ENCODE measurements at regions not wholly inside any gene's neighbourhood (a gene's known extent, or its start where the extent isn't known, plus 50 kb on each side); places are given as distances from the start of the nearest gene placed in this dataset.

- TF ChIP-seq CTCF (IDR thresholded peaks at IDR 0.05; ENCODE audit: insufficient read depth, low read length, missing control alignments): no peak
- H3K4me3 ChIP-seq (ENCODE audit: low read depth, low read length): no peak overlapping the region
- CTCF ChIA-PET: no interaction called here
- POLR2A ChIA-PET: no interaction called here
- no peak for DNase-seq (ENCODE audit: low read depth, low spot score)
These were observed 398.6 kb downstream of the GPAM start for GRCh38 chr10:111784946-111785465.

- CTCF ChIA-PET: no interaction called here
- no peak for DNase-seq (ENCODE audit: low read depth, low spot score)
- POLR2A ChIA-PET: no interaction called here
- H3K4me3 ChIP-seq (ENCODE audit: low read depth, low read length): no peak overlapping the region
- no peak for TF ChIP-seq CTCF (IDR thresholded peaks at IDR 0.05; ENCODE audit: insufficient read depth, low read length, missing control alignments)
These were observed 397.6 kb downstream of the GPAM start for GRCh38 chr10:111785921-111786320.

- TF ChIP-seq CTCF (IDR thresholded peaks at IDR 0.05; ENCODE audit: insufficient read depth, low read length, missing control alignments): no peak
- no peak for DNase-seq (ENCODE audit: low read depth, low spot score)
- ChIA-PET POLR2A (no interaction called here), CTCF (no interaction called here)
- H3K4me3 ChIP-seq (ENCODE audit: low read depth, low read length): no peak overlapping the region
These were observed 393.7 kb downstream of the GPAM start for GRCh38 chr10:111789821-111790220.

DNA sequence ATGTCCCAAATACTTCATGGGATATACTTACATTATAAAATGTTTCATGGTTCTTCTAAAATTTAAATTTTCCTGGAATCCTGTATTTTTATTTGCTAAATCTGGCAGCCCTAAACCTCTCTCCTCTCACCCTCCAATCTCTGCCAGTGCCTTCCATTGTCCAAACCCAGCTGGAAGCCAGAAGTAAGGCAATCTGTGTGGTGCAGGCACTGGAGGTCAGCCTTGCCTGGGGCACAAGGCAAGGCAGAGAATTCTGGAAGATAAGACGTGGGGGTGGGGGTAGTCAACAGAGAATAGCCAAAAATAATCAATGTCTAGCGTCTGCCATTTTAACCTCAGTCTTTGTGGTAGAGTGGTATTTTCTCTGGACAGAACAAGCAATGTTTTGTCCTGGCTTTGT is 381.7 kb downstream of the GPAM start:
- ChIA-PET CTCF (no interaction called here), POLR2A (no interaction called here)
- TF ChIP-seq CTCF (IDR thresholded peaks at IDR 0.05; ENCODE audit: insufficient read depth, low read length, missing control alignments): no peak
- DNase-seq (ENCODE audit: low read depth, low spot score): no peak
- no peak overlapping the region for H3K4me3 ChIP-seq (ENCODE audit: low read depth, low read length)

DNA sequence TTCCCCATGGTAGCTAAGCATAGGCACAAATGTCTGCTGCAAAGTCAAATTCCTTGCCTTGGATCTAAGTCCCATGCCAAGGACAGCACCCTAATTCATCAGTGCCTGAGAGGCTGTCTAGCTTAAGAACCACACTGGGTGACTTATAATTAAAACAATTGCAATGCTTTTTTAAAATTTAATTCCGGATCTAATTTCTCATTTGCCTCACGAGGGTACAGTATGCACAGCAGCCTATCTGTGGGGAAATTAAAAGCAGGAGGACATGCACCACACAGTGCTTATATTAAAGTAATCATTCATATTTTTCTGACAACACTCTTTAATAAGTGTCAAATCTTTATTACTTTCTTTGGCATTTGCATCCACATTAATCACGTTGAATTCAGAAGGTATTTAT is 378.8 kb downstream of the GPAM start:
- CTCF ChIA-PET: no interaction called here
- H3K4me3 ChIP-seq (ENCODE audit: low read depth, low read length): no peak overlapping the region
- no peak for TF ChIP-seq CTCF (IDR thresholded peaks at IDR 0.05; ENCODE audit: insufficient read depth, low read length, missing control alignments)
- POLR2A ChIA-PET: no interaction called here
- DNase-seq (ENCODE audit: low read depth, low spot score): no peak

DNA sequence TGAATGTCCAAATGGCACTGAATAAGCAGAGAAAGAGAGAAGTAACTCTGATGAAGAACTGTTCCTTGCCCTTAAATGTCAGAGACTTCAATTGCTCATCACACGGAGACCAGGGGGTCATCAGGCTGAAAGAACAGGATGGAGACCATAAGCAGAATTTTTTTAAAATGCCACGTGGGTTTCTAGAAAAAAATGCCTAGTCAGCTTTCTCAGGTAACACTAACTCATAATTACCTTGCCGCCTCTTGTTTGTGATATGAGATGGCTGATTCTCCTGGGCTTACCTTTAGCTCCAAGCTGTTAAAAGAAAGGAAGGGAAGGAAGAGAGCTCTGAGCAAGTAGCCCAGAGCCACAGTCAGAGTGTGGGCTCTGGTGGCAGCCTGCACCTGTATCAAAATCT is 372.0 kb downstream of the GPAM start:
- CTCF ChIA-PET: no interaction called here
- no peak for TF ChIP-seq CTCF (IDR thresholded peaks at IDR 0.05; ENCODE audit: insufficient read depth, low read length, missing control alignments)
- no peak overlapping the region for H3K4me3 ChIP-seq (ENCODE audit: low read depth, low read length)
- POLR2A ChIA-PET: no interaction called here
- DNase-seq (ENCODE audit: low read depth, low spot score): no peak

Measured in AG04449 (cell line).